HG03045 (cell line): ENCODE measurements at regions not wholly inside any gene's neighbourhood (a gene's known extent, or its start where the extent isn't known, plus 50 kb on each side); places are given as distances from the start of the nearest gene placed in this dataset.

Experiments used
- ATAC-seq: cut with Tn5 transposase; IDR thresholded peaks from one replicate; pipeline ENCODE4 v1.9.1; 2021; ENCODE audit warnings: mild to moderate bottlenecking, moderate library complexity; ENCODE audit not compliant: unreplicated experiment

DNA sequence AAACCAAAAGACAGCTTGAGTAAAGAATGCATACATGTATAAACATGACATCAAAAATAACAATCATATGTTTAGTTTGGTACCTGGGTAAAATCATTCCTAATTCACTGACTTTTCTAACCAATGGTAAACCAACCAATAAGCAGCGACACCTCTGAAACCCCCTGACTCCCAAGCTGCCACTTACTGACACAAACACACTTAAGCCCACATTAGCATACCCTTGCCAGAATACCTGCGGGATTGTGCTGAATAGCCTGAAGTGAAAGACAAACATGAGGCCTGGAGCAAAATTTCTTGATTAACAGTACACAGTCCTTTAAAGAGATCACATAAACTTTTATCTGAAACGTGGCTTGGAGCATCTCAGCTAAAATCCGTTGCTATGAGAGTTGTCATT lies 902.9 kb downstream of the TMEM182 start:
- no peak for ATAC-seq

DNA sequence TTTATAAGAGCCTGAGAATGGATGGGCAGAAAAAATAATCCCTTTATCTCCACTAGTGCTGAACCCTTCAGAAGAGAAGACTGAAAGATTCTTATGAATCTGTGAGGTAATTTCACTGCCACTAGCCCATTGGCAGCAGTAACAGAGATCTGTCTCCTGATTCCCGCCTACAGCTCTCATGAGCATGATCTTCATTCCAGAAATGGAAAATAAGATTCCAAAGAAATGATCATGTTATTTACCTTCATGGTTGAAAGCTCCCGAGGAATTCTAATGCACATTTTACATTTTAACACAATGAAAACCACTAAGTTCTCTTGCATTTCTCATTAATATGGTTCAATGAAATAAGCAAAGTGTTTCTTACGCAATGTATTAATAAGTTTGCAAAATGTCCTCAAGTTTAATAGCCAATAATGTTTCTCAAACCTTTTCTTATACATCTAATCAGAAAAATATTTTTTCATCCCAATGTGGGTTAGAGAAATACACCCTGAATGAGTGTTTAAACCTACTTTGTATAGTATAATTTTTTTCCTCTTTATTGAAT lies 905.6 kb downstream of the TMEM182 start:
- ATAC-seq, result no peak

DNA sequence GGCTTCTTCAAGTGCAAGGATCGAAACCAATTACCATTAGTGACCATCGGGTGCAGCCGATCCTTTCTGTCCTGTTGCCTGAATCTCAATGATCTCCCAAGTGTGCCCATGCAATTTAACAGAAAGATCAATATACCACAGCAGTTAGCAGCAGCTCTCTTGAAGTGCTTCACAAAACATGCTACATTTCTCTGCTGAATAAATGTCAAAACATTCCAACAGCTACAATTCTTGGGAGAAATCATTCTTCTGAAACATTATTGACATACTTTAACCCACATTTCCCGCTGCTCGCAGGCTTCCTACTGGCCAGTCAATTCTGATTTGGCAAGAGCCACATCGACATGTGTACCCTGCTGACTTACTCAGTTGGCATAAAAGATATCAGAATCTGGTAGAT lies 907.7 kb downstream of the TMEM182 start:
- no peak for ATAC-seq
